CD14-positive monocyte (primary cell): ENCODE measurements at regions not wholly inside any gene's neighbourhood (a gene's known extent, or its start where the extent isn't known, plus 50 kb on each side); places are given as distances from the start of the nearest gene placed in this dataset.

ENCODE experiments used
- DNase-seq, 3 donors: peaks; one replicate each; pipeline ENCODE4 v3.0.0-alpha.2; 2011 to 2022
- H2AFZ ChIP-seq: 2 replicates; pipeline ENCODE4 v1.6.0; 2012; ENCODE audit warnings: mild to moderate bottlenecking, low read depth, low read length, inconsistent platforms; ENCODE audit not compliant: insufficient read depth, poor library complexity, severe bottlenecking
- H3K27ac ChIP-seq, 2 donors: 1 replicate in 1 of 2; 2 replicates in 1 of 2; pipeline ENCODE4 v1.5.1; 2012 to 2013; ENCODE audit warnings: low read length in 2 of 2, control low read depth in 1 of 2, inconsistent platforms in 1 of 2, low read depth in 1 of 2, mild to moderate bottlenecking in 1 of 2
- H3K27me3 ChIP-seq, 2 donors: one replicate each; pipeline versions ENCODE4 v1.6.0 to v1.6.1; 2011 to 2013; ENCODE audit warnings: low read length in 2 of 2; ENCODE audit not compliant: control insufficient read depth in 2 of 2, insufficient read depth in 2 of 2
- H3K36me3 ChIP-seq, 2 donors: replicated peaks in 1 of 2; 1 replicate in 1 of 2; 2 replicates in 1 of 2; pipeline versions ENCODE4 v1.5.1 to v1.6.1; 2012 to 2013; ENCODE audit warnings: low read length in 2 of 2, control low read depth in 1 of 2, inconsistent platforms in 1 of 2, mild to moderate bottlenecking in 1 of 2; ENCODE audit not compliant: insufficient read depth in 2 of 2, control insufficient read depth in 1 of 2
- H3K4me1 ChIP-seq, 2 donors: 1 replicate in 1 of 2; 2 replicates in 1 of 2; pipeline versions ENCODE4 v1.5.1 to v1.6.1; 2012 to 2013; ENCODE audit warnings: low read length in 2 of 2, control low read depth in 1 of 2, inconsistent platforms in 1 of 2, mild to moderate bottlenecking in 1 of 2, moderate library complexity in 1 of 2; ENCODE audit not compliant: insufficient read depth in 2 of 2, control insufficient read depth in 1 of 2
- H3K4me2 ChIP-seq: replicated peaks from 2 replicates; pipeline ENCODE3; 2012; ENCODE audit warnings: low read length, moderate library complexity, mild to moderate bottlenecking; ENCODE audit not compliant: poor library complexity, severe bottlenecking; ENCODE audit errors: extremely low read depth
- H3K4me3 ChIP-seq, 3 experiments: fragments of 200-600 bp in 1 of 3; sonication (generic) in 1 of 3; replicated peaks in 1 of 3; 1 replicate in 2 of 3; 2 replicates in 1 of 3; pipeline ENCODE4 v1.5.1; 2011 to 2013; ENCODE audit warnings: low read length in 3 of 3, mild to moderate bottlenecking in 3 of 3, control low read depth in 2 of 3, low read depth in 2 of 3, inconsistent platforms in 1 of 3, moderate library complexity in 1 of 3
- H3K79me2 ChIP-seq: 2 replicates; pipeline ENCODE4 v1.6.0; 2012; ENCODE audit warnings: mild to moderate bottlenecking, control low read depth, inconsistent platforms, low read length, moderate library complexity; ENCODE audit not compliant: insufficient read depth
- H3K9ac ChIP-seq: 2 replicates; pipeline ENCODE4 v1.6.0; 2017; ENCODE audit warnings: low read length, mild to moderate bottlenecking; ENCODE audit not compliant: insufficient read depth, poor library complexity, severe bottlenecking
- H3K9me3 ChIP-seq, 2 donors: replicated peaks in 1 of 2; 1 replicate in 1 of 2; 2 replicates in 1 of 2; pipeline versions ENCODE4 v1.5.1 to v1.6.1; 2012 to 2013; ENCODE audit warnings: low read length in 2 of 2, control low read depth in 1 of 2; ENCODE audit not compliant: control insufficient read depth in 1 of 2, insufficient read depth in 1 of 2
- H4K20me1 ChIP-seq: 2 replicates; pipeline ENCODE4 v1.6.0; 2012; ENCODE audit warnings: mild to moderate bottlenecking, low read length, control low read depth, moderate library complexity; ENCODE audit not compliant: insufficient read depth
- H3K27ac Mint-ChIP-seq, 7 donors: one replicate each; pipeline ENCODE4 v1.8.0; 2020; ENCODE audit warnings: mild to moderate bottlenecking in 7 of 7, mixed read lengths in 7 of 7, moderate library complexity in 6 of 7, inconsistent platforms in 2 of 7
- H3K27me3 Mint-ChIP-seq, 3 donors: one replicate each; pipeline ENCODE4 v1.8.0; 2021 to 2022; ENCODE audit warnings: low read depth in 3 of 3, mild to moderate bottlenecking in 3 of 3, mixed read lengths in 3 of 3, moderate library complexity in 3 of 3, inconsistent platforms in 1 of 3
- H3K36me3 Mint-ChIP-seq, 2 donors: one replicate each; pipeline ENCODE4 v1.8.0; 2020; ENCODE audit warnings: mixed read lengths in 2 of 2, inconsistent platforms in 1 of 2, mild to moderate bottlenecking in 1 of 2
- H3K4me1 Mint-ChIP-seq: one replicate; pipeline ENCODE4 v1.8.0; 2020; ENCODE audit warnings: mild to moderate bottlenecking, mixed read lengths
- H3K4me3 Mint-ChIP-seq, 2 donors: one replicate each; pipeline ENCODE4 v1.8.0; 2020; ENCODE audit warnings: mild to moderate bottlenecking in 2 of 2, mixed read lengths in 2 of 2, moderate library complexity in 1 of 2
- H3K9me3 Mint-ChIP-seq, 7 donors: one replicate each; pipeline ENCODE4 v1.8.0; 2020 to 2022; ENCODE audit warnings: mixed read lengths in 7 of 7, mild to moderate bottlenecking in 6 of 7, moderate library complexity in 6 of 7, inconsistent platforms in 2 of 7
- WGBS: methylation state at CpG from one replicate; pipeline ENCODE4 v1.1.5; 2013; ENCODE audit warnings: missing lambda C conversion rate; ENCODE audit not compliant: insufficient coverage; 5-methylcytosine and 5-hydroxymethylcytosine counted together
- intact Hi-C, 2 donors: fragments of 100-400 bp; cut with micrococcal nuclease; formaldehyde crosslinking; loops; one replicate each; pipeline versions ENCODE4 v1.15.0 to v1.15.1; 2023
- TF ChIP-seq, protein P1 (sequence below): fragments of 200-600 bp; IDR thresholded peaks from one replicate; pipeline ENCODE4 v1.8.0; 2022; ENCODE audit warnings: antibody characterized with exemption, mild to moderate bottlenecking

DNA sequence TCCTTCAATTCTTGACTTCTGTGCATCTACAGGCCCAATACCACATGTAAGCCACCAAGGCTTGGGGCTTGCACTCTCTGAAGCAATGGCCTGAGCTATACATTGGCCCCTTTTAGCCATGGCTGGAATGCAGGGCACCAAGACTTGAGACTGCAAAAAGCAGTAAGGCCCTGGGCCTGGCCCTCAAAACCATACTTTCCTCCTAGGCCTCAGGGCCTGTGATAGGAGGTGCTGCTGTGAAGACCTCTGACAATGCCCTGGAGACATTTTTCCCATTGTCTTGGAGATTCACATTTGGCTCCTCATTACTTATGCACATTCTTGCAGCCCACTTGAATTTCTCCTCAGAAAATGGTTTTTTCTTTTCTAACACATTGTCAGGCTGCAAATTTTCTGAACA is 68.5 kb upstream of the FSTL5 start:
- H3K27ac Mint-ChIP-seq: no peak overlapping the region
- peaks cover 0 to 6% (median 4%) of the 10 kb centered on the region in 7 donors for H3K9me3 Mint-ChIP-seq
- no peaks in the 10 kb centered on the region for H3K27me3 Mint-ChIP-seq
- Histone ChIP-seq H2AFZ (no peak overlapping the region), H3K36me3 (no peaks in the 10 kb centered on the region), H3K27ac (no peak overlapping the region), H3K4me2 (no peak overlapping the region), H3K9me3 (peaks cover 5 to 9% of the 10 kb centered on the region in 2 donors), H3K79me2 (no peaks in the 10 kb centered on the region), H3K4me1 (no peaks in the 10 kb centered on the region), H3K9ac (no peak overlapping the region), H3K27me3 (no peaks in the 10 kb centered on the region), H3K4me3 (no peak overlapping the region), H4K20me1 (no peaks in the 10 kb centered on the region)
- TF ChIP-seq, protein P1, sequence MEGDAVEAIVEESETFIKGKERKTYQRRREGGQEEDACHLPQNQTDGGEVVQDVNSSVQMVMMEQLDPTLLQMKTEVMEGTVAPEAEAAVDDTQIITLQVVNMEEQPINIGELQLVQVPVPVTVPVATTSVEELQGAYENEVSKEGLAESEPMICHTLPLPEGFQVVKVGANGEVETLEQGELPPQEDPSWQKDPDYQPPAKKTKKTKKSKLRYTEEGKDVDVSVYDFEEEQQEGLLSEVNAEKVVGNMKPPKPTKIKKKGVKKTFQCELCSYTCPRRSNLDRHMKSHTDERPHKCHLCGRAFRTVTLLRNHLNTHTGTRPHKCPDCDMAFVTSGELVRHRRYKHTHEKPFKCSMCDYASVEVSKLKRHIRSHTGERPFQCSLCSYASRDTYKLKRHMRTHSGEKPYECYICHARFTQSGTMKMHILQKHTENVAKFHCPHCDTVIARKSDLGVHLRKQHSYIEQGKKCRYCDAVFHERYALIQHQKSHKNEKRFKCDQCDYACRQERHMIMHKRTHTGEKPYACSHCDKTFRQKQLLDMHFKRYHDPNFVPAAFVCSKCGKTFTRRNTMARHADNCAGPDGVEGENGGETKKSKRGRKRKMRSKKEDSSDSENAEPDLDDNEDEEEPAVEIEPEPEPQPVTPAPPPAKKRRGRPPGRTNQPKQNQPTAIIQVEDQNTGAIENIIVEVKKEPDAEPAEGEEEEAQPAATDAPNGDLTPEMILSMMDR: no peak
- no peaks in the 10 kb centered on the region for H3K36me3 Mint-ChIP-seq
- H3K4me3 Mint-ChIP-seq: no peak overlapping the region
- DNase-seq: no peak
- H3K4me1 Mint-ChIP-seq: no peaks in the 10 kb centered on the region
- intact Hi-C loops: no loop called here

DNA sequence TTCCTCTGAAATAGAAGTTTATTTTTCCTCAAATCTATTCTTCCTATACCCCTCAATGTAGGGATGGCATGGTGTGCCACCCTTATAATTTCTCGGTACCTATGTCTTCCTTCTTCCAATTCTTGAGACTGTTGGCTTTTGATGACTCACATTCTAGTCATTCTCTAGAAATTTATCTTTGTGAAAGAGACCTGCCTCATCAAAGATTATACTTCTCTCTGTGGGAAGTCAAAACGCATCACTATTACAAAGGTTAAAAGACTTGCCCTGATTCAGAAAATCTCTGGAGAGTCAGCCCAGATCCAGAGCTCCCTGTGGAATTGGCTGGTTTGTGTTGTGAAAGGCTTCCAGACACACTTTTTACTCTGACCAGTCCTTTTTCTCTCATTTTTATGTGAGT is 65.9 kb upstream of the FSTL5 start:
- Histone ChIP-seq H3K4me1 (no peaks in the 10 kb centered on the region), H3K79me2 (no peaks in the 10 kb centered on the region), H3K36me3 (no peaks in the 10 kb centered on the region), H3K9me3 (peaks cover 5 to 9% of the 10 kb centered on the region in 2 donors), H3K4me3 (no peak overlapping the region), H4K20me1 (no peaks in the 10 kb centered on the region), H2AFZ (no peak overlapping the region), H3K27ac (no peak overlapping the region), H3K27me3 (no peaks in the 10 kb centered on the region), H3K4me2 (no peak overlapping the region), H3K9ac (no peak overlapping the region)
- Mint-ChIP-seq H3K4me1 (no peaks in the 10 kb centered on the region), H3K9me3 (peaks cover 0 to 6% (median 4%) of the 10 kb centered on the region in 7 donors), H3K27ac (no peak overlapping the region), H3K27me3 (no peaks in the 10 kb centered on the region), H3K36me3 (no peaks in the 10 kb centered on the region), H3K4me3 (no peak overlapping the region)
- TF ChIP-seq, protein P1: no peak
- 80% methylated on average over 1 of the region's 2 CpGs for WGBS
- DNase-seq: no peak
- intact Hi-C loops: no loop called here
